DOHH2 (cell line): ENCODE measurements at regions not wholly inside any gene's neighbourhood (a gene's known extent, or its start where the extent isn't known, plus 50 kb on each side); places are given as distances from the start of the nearest gene placed in this dataset.
"Not testable (repeated sequence)": the region's sequence is repeated elsewhere in the genome, so short reads cannot be mapped to it uniquely, and the experiment has no call there.

Experiments used
- H3F3A ChIP-seq: fragments of 200-600 bp; sonication (generic), shearing (Covaris generic); 2 replicates; pipeline ENCODE4 v1.6.0; 2016; ENCODE audit warnings: antibody characterized with exemption, mild to moderate bottlenecking; ENCODE audit not compliant: control insufficient read depth, insufficient read depth
- H3K27ac ChIP-seq: fragments of 200-600 bp; sonication (generic); 2 replicates; pipeline ENCODE4 v1.5.1; 2014; ENCODE audit warnings: low read depth, mild to moderate bottlenecking, low read length, moderate library complexity
- H3K27me3 ChIP-seq: fragments of 200-600 bp; sonication (generic); 2 replicates; pipeline ENCODE4 v1.6.1; 2014; ENCODE audit warnings: mild to moderate bottlenecking, low read length, mixed read lengths; ENCODE audit not compliant: control insufficient read depth
- H3K36me3 ChIP-seq: fragments of 200-600 bp; sonication (generic); 2 replicates; pipeline ENCODE4 v1.6.1; 2014; ENCODE audit warnings: mild to moderate bottlenecking, low read length, moderate library complexity, mixed read lengths; ENCODE audit not compliant: control insufficient read depth
- H3K4me1 ChIP-seq: fragments of 200-600 bp; sonication (generic); 2 replicates; pipeline ENCODE4 v1.6.1; 2014; ENCODE audit warnings: mild to moderate bottlenecking, low read length, mixed read lengths; ENCODE audit not compliant: control insufficient read depth
- H3K4me2 ChIP-seq: fragments of 200-600 bp; sonication (generic); 2 replicates; pipeline ENCODE4 v1.6.0; 2014; ENCODE audit warnings: mild to moderate bottlenecking, low read length, moderate library complexity
- H3K4me3 ChIP-seq: fragments of 200-600 bp; sonication (generic); 2 replicates; pipeline ENCODE4 v1.5.1; 2014; ENCODE audit warnings: mild to moderate bottlenecking, low read length, mixed read lengths
- H3K79me2 ChIP-seq: fragments of 200-600 bp; sonication (generic); 2 replicates; pipeline ENCODE4 v1.6.1; 2014; ENCODE audit warnings: mild to moderate bottlenecking, low read length, mixed read lengths; ENCODE audit not compliant: control insufficient read depth
- H3K9me2 ChIP-seq: fragments of 200-600 bp; sonication (generic); replicated peaks from 2 replicates; pipeline ENCODE4 v1.6.1; 2014; ENCODE audit warnings: mild to moderate bottlenecking, low read length, mixed read lengths; ENCODE audit not compliant: control insufficient read depth
- H3K9me3 ChIP-seq: fragments of 200-600 bp; sonication (generic); 2 replicates; pipeline ENCODE4 v1.6.1; 2014; ENCODE audit warnings: antibody characterized with exemption, low read length, mixed read lengths; ENCODE audit not compliant: control insufficient read depth, insufficient read depth
- H4K20me1 ChIP-seq: fragments of 200-600 bp; sonication (generic); 2 replicates; pipeline ENCODE4 v1.6.0; 2014; ENCODE audit warnings: low read depth, mild to moderate bottlenecking, antibody characterized with exemption, low read length, moderate library complexity; ENCODE audit not compliant: control insufficient read depth, insufficient read depth

GRCh38 chr7:76809856-76810255 lies 182.8 kb upstream of the POMZP3 start:
- not testable (repeated sequence) for H3K36me3 ChIP-seq, H3K27me3 ChIP-seq, H3K4me3 ChIP-seq, H3K4me2 ChIP-seq, H3F3A ChIP-seq, H3K4me1 ChIP-seq, H3K79me2 ChIP-seq, H3K27ac ChIP-seq, H4K20me1 ChIP-seq, H3K9me2 ChIP-seq, H3K9me3 ChIP-seq

GRCh38 chr7:76807588-76808100 lies 180.6 kb upstream of the POMZP3 start:
- not testable (repeated sequence) for H3K36me3 ChIP-seq, H3K27me3 ChIP-seq, H3K9me2 ChIP-seq, H3K9me3 ChIP-seq, H3K79me2 ChIP-seq, H3K27ac ChIP-seq, H3K4me2 ChIP-seq, H4K20me1 ChIP-seq, H3K4me1 ChIP-seq, H3K4me3 ChIP-seq, H3F3A ChIP-seq

GRCh38 chr7:76806460-76806859 lies 179.4 kb upstream of the POMZP3 start:
- H3K4me2 ChIP-seq, H3K79me2 ChIP-seq: not testable (repeated sequence)

GRCh38 chr7:76806010-76806409 lies 178.9 kb upstream of the POMZP3 start:
- not testable (repeated sequence) for H3K27ac ChIP-seq, H3K9me2 ChIP-seq, H3K79me2 ChIP-seq, H3K27me3 ChIP-seq, H3K36me3 ChIP-seq, H3K4me3 ChIP-seq, H3F3A ChIP-seq, H4K20me1 ChIP-seq, H3K9me3 ChIP-seq, H3K4me2 ChIP-seq, H3K4me1 ChIP-seq

More at GRCh38 chr7:76806460-76806859, 179.4 kb upstream of the POMZP3 start:
- H3K27me3 ChIP-seq, H3F3A ChIP-seq, H3K27ac ChIP-seq, H4K20me1 ChIP-seq, H3K9me3 ChIP-seq, H3K36me3 ChIP-seq, H3K9me2 ChIP-seq, H3K4me1 ChIP-seq, H3K4me3 ChIP-seq: not testable (repeated sequence)

GRCh38 chr7:76805262-76805661 lies 178.2 kb upstream of the POMZP3 start:
- not testable (repeated sequence) for H3F3A ChIP-seq, H4K20me1 ChIP-seq, H3K4me3 ChIP-seq, H3K4me1 ChIP-seq, H3K27ac ChIP-seq, H3K27me3 ChIP-seq, H3K4me2 ChIP-seq, H3K36me3 ChIP-seq, H3K79me2 ChIP-seq, H3K9me3 ChIP-seq, H3K9me2 ChIP-seq

GRCh38 chr7:76797639-76798038 lies 170.6 kb upstream of the POMZP3 start:
- H3K27me3 ChIP-seq, H3K4me2 ChIP-seq, H3K4me3 ChIP-seq, H3K27ac ChIP-seq, H3K9me2 ChIP-seq, H3K36me3 ChIP-seq, H4K20me1 ChIP-seq, H3K9me3 ChIP-seq, H3K79me2 ChIP-seq, H3K4me1 ChIP-seq, H3F3A ChIP-seq: not testable (repeated sequence)

GRCh38 chr7:76780693-76781092 lies 153.6 kb upstream of the POMZP3 start:
- not testable (repeated sequence) for H3K9me2 ChIP-seq, H3K9me3 ChIP-seq, H3K4me2 ChIP-seq, H3K79me2 ChIP-seq, H3K4me1 ChIP-seq, H3K36me3 ChIP-seq, H4K20me1 ChIP-seq, H3K27me3 ChIP-seq, H3F3A ChIP-seq, H3K27ac ChIP-seq, H3K4me3 ChIP-seq

GRCh38 chr7:76774279-76774678 lies 147.2 kb upstream of the POMZP3 start:
- not testable (repeated sequence) for H3K9me3 ChIP-seq, H3K27me3 ChIP-seq, H3K79me2 ChIP-seq, H3K27ac ChIP-seq, H3K4me3 ChIP-seq, H3F3A ChIP-seq, H3K4me2 ChIP-seq, H3K9me2 ChIP-seq, H3K36me3 ChIP-seq, H4K20me1 ChIP-seq, H3K4me1 ChIP-seq
